Neuronal stem cell (in vitro differentiated cells): ENCODE measurements at regions not wholly inside any gene's neighbourhood (a gene's known extent, or its start where the extent isn't known, plus 50 kb on each side); places are given as distances from the start of the nearest gene placed in this dataset.

Source experiments
- DNase-seq: peaks from one replicate; pipeline ENCODE4 v3.0.0-alpha.2; 2013; ENCODE audit warnings: low spot score
- H2AFZ ChIP-seq: one replicate; pipeline ENCODE4 v1.6.1; 2013; ENCODE audit warnings: mild to moderate bottlenecking, low read length, inconsistent platforms
- H2AK5ac ChIP-seq: 2 replicates; pipeline ENCODE4 v1.6.1; 2013; ENCODE audit warnings: low read depth, mild to moderate bottlenecking, inconsistent platforms, low read length, moderate library complexity, mixed read lengths
- H2BK120ac ChIP-seq: 2 replicates; pipeline ENCODE4 v1.6.1; 2013; ENCODE audit warnings: low read depth, mild to moderate bottlenecking, inconsistent platforms, low read length, moderate library complexity, mixed read lengths
- H2BK12ac ChIP-seq: one replicate; pipeline ENCODE4 v1.6.1; 2013; ENCODE audit warnings: low read length, inconsistent platforms
- H2BK15ac ChIP-seq: 2 replicates; pipeline ENCODE4 v1.6.1; 2013; ENCODE audit warnings: mild to moderate bottlenecking, low read length, inconsistent platforms, mixed read lengths
- H2BK5ac ChIP-seq: one replicate; pipeline ENCODE4 v1.6.1; 2013; ENCODE audit warnings: inconsistent platforms, mild to moderate bottlenecking, low read length, moderate library complexity
- H3K14ac ChIP-seq: one replicate; pipeline ENCODE4 v1.6.1; 2013; ENCODE audit warnings: low read length, inconsistent platforms
- H3K18ac ChIP-seq: 2 replicates; pipeline ENCODE4 v1.6.1; 2013; ENCODE audit warnings: low read length, inconsistent platforms
- H3K23ac ChIP-seq: 2 replicates; pipeline ENCODE4 v1.6.1; 2013; ENCODE audit warnings: low read depth, mild to moderate bottlenecking, mixed read lengths, low read length, inconsistent platforms; ENCODE audit not compliant: poor library complexity
- H3K27ac ChIP-seq: replicated peaks from 3 replicates; pipeline ENCODE4 v1.5.1; 2013; ENCODE audit warnings: low read length, inconsistent platforms
- H3K27me3 ChIP-seq, 3 experiments: 2 replicates each; pipeline ENCODE4 v1.6.1; 2013; ENCODE audit warnings: low read length in 3 of 3, mild to moderate bottlenecking in 2 of 3, inconsistent platforms in 1 of 3, low read depth in 1 of 3, mixed read lengths in 1 of 3, moderate library complexity in 1 of 3; ENCODE audit not compliant: control insufficient read depth in 3 of 3, insufficient read depth in 3 of 3
- H3K36me3 ChIP-seq, 2 donors: replicated peaks in 1 of 2; 2 replicates each; pipeline ENCODE4 v1.6.1; 2013; ENCODE audit warnings: low read length in 2 of 2; ENCODE audit not compliant: control insufficient read depth in 2 of 2, insufficient read depth in 2 of 2
- H3K4ac ChIP-seq: 2 replicates; pipeline ENCODE4 v1.6.1; 2013; ENCODE audit warnings: inconsistent platforms, mild to moderate bottlenecking, low read length, moderate library complexity
- H3K4me1 ChIP-seq, 2 donors: 1 replicate in 1 of 2; 2 replicates in 1 of 2; pipeline ENCODE4 v1.6.1; 2013; ENCODE audit warnings: low read length in 2 of 2, low read depth in 1 of 2; ENCODE audit not compliant: control insufficient read depth in 2 of 2, insufficient read depth in 1 of 2
- H3K4me2 ChIP-seq: one replicate; pipeline ENCODE4 v1.6.1; 2013; ENCODE audit warnings: mild to moderate bottlenecking, low read length, inconsistent platforms; ENCODE audit not compliant: insufficient read depth, poor library complexity, severe bottlenecking
- H3K4me3 ChIP-seq, 2 donors: 2 replicates each; pipeline ENCODE4 v1.5.1; 2013; ENCODE audit warnings: low read length in 2 of 2, mild to moderate bottlenecking in 2 of 2, inconsistent platforms in 1 of 2, moderate library complexity in 1 of 2
- H3K79me1 ChIP-seq: one replicate; pipeline ENCODE4 v1.6.1; 2013; ENCODE audit warnings: low read depth, mild to moderate bottlenecking, inconsistent platforms, low read length, moderate library complexity
- H3K9ac ChIP-seq: one replicate; pipeline ENCODE4 v1.6.1; 2013; ENCODE audit warnings: mild to moderate bottlenecking, low read depth, low read length, inconsistent platforms; ENCODE audit not compliant: poor library complexity
- H3K9me3 ChIP-seq, 2 donors: replicated peaks in 1 of 2; 2 replicates each; pipeline versions ENCODE3 to v1.6.1; 2013; ENCODE audit warnings: low read length in 2 of 2, mild to moderate bottlenecking in 2 of 2, inconsistent platforms in 1 of 2, low read depth in 1 of 2, mixed read lengths in 1 of 2, moderate library complexity in 1 of 2; ENCODE audit not compliant: control insufficient read depth in 2 of 2, insufficient read depth in 1 of 2
- H4K8ac ChIP-seq: one replicate; pipeline ENCODE4 v1.6.1; 2013; ENCODE audit warnings: low read depth, mild to moderate bottlenecking, inconsistent platforms, low read length, moderate library complexity
- H4K91ac ChIP-seq: one replicate; pipeline ENCODE4 v1.6.1; 2013; ENCODE audit warnings: low read length, low read depth, mild to moderate bottlenecking, inconsistent platforms; ENCODE audit not compliant: poor library complexity
- WGBS, 2 donors: extraction: QIAGEN DNeasy Blood & Tissue Kit; methylation state at CpG; one replicate each; pipeline ENCODE4 v1.1.7; 2013; ENCODE audit warnings: missing lambda C conversion rate in 2 of 2, mixed read lengths in 1 of 2; ENCODE audit not compliant: insufficient read length in 2 of 2, insufficient replicate concordance in 1 of 2; ENCODE audit errors: extremely low coverage in 2 of 2; 5-methylcytosine and 5-hydroxymethylcytosine counted together

- H3K23ac ChIP-seq = no peak overlapping the region
- H3K9me3 ChIP-seq = peaks cover 0 to 2% of the 10 kb centered on the region in 2 donors
- H3K27ac ChIP-seq = no peak overlapping the region
- H3K14ac ChIP-seq = no peak overlapping the region
- H4K8ac ChIP-seq = no peak overlapping the region
- no CpG with 5 or more reads among the region's 1 CpG for WGBS, 2 donors
- H4K91ac ChIP-seq = no peak overlapping the region
- H3K9ac ChIP-seq = no peak overlapping the region
- H3K27me3 ChIP-seq = no peaks in the 10 kb centered on the region
- no peak overlapping the region for H2BK5ac ChIP-seq
- no peak overlapping the region for H3K4me3 ChIP-seq
- H3K18ac ChIP-seq = no peak overlapping the region
- no peaks in the 10 kb centered on the region for H3K36me3 ChIP-seq
- no peak overlapping the region for H2AFZ ChIP-seq
- no peak overlapping the region for H3K4me2 ChIP-seq
- no peak overlapping the region for H2AK5ac ChIP-seq
- H2BK12ac ChIP-seq = no peak overlapping the region
- no peak overlapping the region for H2BK120ac ChIP-seq
- H3K79me1 ChIP-seq = peaks cover 1% of the 10 kb centered on the region
- no peak overlapping the region for H2BK15ac ChIP-seq
- no peak for DNase-seq
- no peak overlapping the region for H3K4ac ChIP-seq
- H3K4me1 ChIP-seq = no peaks in the 10 kb centered on the region
Observed at GRCh38 chr7:109284943-109285342, 715.3 kb downstream of the DNAJB9 start.

GRCh38 chr7:109295158-109295557 lies 725.5 kb downstream of the DNAJB9 start:
- Histone ChIP-seq H3K4me1 (peaks cover 0 to 2% of the 10 kb centered on the region in 2 donors), H4K91ac (no peak overlapping the region), H3K23ac (no peak overlapping the region), H2BK5ac (no peak overlapping the region), H3K14ac (no peak overlapping the region), H3K9ac (no peak overlapping the region), H2BK15ac (no peak overlapping the region), H2AFZ (no peak overlapping the region), H3K18ac (no peak overlapping the region), H3K4me3 (no peak overlapping the region), H2AK5ac (no peak overlapping the region), H3K4ac (no peak overlapping the region), H3K79me1 (no peaks in the 10 kb centered on the region), H3K27ac (no peak overlapping the region), H3K36me3 (no peaks in the 10 kb centered on the region), H2BK12ac (no peak overlapping the region), H2BK120ac (no peak overlapping the region), H3K4me2 (no peak overlapping the region), H3K27me3 (no peaks in the 10 kb centered on the region), H4K8ac (no peak overlapping the region), H3K9me3 (no peaks in the 10 kb centered on the region)
- DNase-seq = no peak
- WGBS, 2 donors = no CpG with 5 or more reads among the region's 2 CpGs

- H3K9me3 ChIP-seq = peaks cover 4 to 6% of the 10 kb centered on the region in 2 donors
- DNase-seq = no peak
- H2BK120ac ChIP-seq = no peak overlapping the region
- no peak overlapping the region for H3K18ac ChIP-seq
- no peak overlapping the region for H4K91ac ChIP-seq
- H3K4ac ChIP-seq = no peak overlapping the region
- H2BK15ac ChIP-seq = no peak overlapping the region
- H3K27me3 ChIP-seq = no peaks in the 10 kb centered on the region
- no peak overlapping the region for H3K14ac ChIP-seq
- WGBS, 2 donors = no CpG with 5 or more reads among the region's 1 CpG
- no peak overlapping the region for H3K27ac ChIP-seq
- no peak overlapping the region for H3K23ac ChIP-seq
- H3K4me2 ChIP-seq = no peak overlapping the region
- no peak overlapping the region for H3K9ac ChIP-seq
- H2AK5ac ChIP-seq = no peak overlapping the region
- no peaks in the 10 kb centered on the region for H3K4me1 ChIP-seq
- H3K36me3 ChIP-seq = no peaks in the 10 kb centered on the region
- H3K79me1 ChIP-seq = no peaks in the 10 kb centered on the region
- no peak overlapping the region for H4K8ac ChIP-seq
- no peak overlapping the region for H2AFZ ChIP-seq
- H3K4me3 ChIP-seq = no peak overlapping the region
- H2BK5ac ChIP-seq = no peak overlapping the region
- no peak overlapping the region for H2BK12ac ChIP-seq
Observed at GRCh38 chr7:109308816-109309215, 739.1 kb downstream of the DNAJB9 start.

GRCh38 chr7:109309790-109310189 lies 740.1 kb downstream of the DNAJB9 start:
- Histone ChIP-seq H4K8ac (no peak overlapping the region), H2BK120ac (no peak overlapping the region), H2BK15ac (no peak overlapping the region), H2AK5ac (no peak overlapping the region), H3K36me3 (no peaks in the 10 kb centered on the region), H3K27me3 (no peaks in the 10 kb centered on the region), H3K4ac (no peak overlapping the region), H3K27ac (no peak overlapping the region), H3K9me3 (peaks cover 4 to 6% of the 10 kb centered on the region in 2 donors), H3K18ac (no peak overlapping the region), H3K4me1 (no peaks in the 10 kb centered on the region), H3K4me2 (no peak overlapping the region), H2BK12ac (no peak overlapping the region), H3K14ac (no peak overlapping the region), H3K79me1 (no peaks in the 10 kb centered on the region), H3K23ac (no peak overlapping the region), H2BK5ac (no peak overlapping the region), H3K9ac (no peak overlapping the region), H4K91ac (no peak overlapping the region), H3K4me3 (no peak overlapping the region), H2AFZ (no peak overlapping the region)
- no CpG with 5 or more reads among the region's 3 CpGs for WGBS, 2 donors
- DNase-seq = no peak
